Right cardiac atrium (tissue), 5 donors: ENCODE measurements at regions not wholly inside any gene's neighbourhood (a gene's known extent, or its start where the extent isn't known, plus 50 kb on each side); places are given as distances from the start of the nearest gene placed in this dataset.

ENCODE experiments used
- ATAC-seq, 2 donors: fragments of 200-7000 bp; cut with Tn5 transposase; one replicate each; pipeline versions ENCODE4 v1.8.0 to v1.9.1; 2020; ENCODE audit warnings: moderate library complexity in 2 of 2, mild to moderate bottlenecking in 1 of 2
- DNase-seq, 3 donors: peaks; one replicate each; pipeline ENCODE4 v3.0.0-alpha.2; 2020
- H3K27ac ChIP-seq: one replicate; pipeline ENCODE4 v1.5.1; 2013; ENCODE audit warnings: mild to moderate bottlenecking, low read length, control low read depth, moderate library complexity
- H3K27me3 ChIP-seq: one replicate; pipeline ENCODE4 v1.6.1; 2013; ENCODE audit not compliant: control insufficient read depth, insufficient read depth
- H3K4me1 ChIP-seq: one replicate; pipeline ENCODE4 v1.6.1; 2013; ENCODE audit warnings: low read length; ENCODE audit not compliant: control insufficient read depth, insufficient read depth
- H3K4me3 ChIP-seq: one replicate; pipeline ENCODE4 v1.5.1; 2013; ENCODE audit warnings: low read length, control low read depth
- H3K9me3 ChIP-seq: one replicate; pipeline ENCODE4 v1.6.1; 2013; ENCODE audit warnings: low read length; ENCODE audit not compliant: control insufficient read depth
- whole genome bisulfite sequencing: extraction: QIAGEN DNeasy Blood & Tissue Kit; methylation state at CpG from one replicate; pipeline ENCODE4 v1.1.7; 2013; 5-methylcytosine and 5-hydroxymethylcytosine counted together
- intact Hi-C, 4 donors: fragments of 100-400 bp; cut with DNase I; formaldehyde crosslinking; loops; one replicate each; pipeline versions ENCODE4 v1.11.0 to v1.14.0; 2022 to 2023
- donor health status: healthy with polysubstance abuse.
- donor health status: DM: no; HTN: yes; CAD: no.
- donor health status: DM: no; HTN: no; CAD: no.
- donor health status: DM: no; HTN: yes; CAD: no; lungs with severe emphysema.
- donor health status: DM: yes; HTN: yes; CAD: no.

DNA sequence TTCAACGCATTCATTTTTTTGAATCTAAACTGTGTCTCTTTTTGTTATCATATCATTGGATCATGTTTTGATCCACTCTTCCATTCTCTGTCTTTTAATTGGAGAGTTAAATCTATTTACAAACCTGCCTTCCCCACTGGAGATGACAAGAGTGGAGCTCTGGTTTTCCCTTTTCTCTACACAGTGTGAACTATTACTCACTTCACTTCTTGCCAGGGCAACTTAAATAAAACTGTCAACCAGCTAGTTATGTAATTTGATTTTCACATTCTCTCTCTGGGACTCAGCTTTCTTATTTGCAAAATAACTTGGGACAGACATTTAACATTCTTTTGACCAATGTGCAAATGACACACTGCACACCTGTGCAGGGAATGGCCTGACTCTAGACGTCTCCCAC lies 230.8 kb upstream of the CST7 start:
- WGBS = 85% methylated on average over 2 of the region's 2 CpGs
- ATAC-seq (no peak), DNase-seq (no peak)
- Histone ChIP-seq H3K27ac (no peak overlapping the region), H3K9me3 (no peaks in the 10 kb centered on the region), H3K4me3 (no peak overlapping the region), H3K4me1 (peaks cover 2% of the 10 kb centered on the region), H3K27me3 (no peaks in the 10 kb centered on the region)
- intact Hi-C loops = no loop called here

- no peaks in the 10 kb centered on the region for H3K9me3 ChIP-seq
- ATAC-seq (no peak), DNase-seq (no peak)
- H3K4me1 ChIP-seq = peaks cover 2% of the 10 kb centered on the region
- H3K4me3 ChIP-seq = no peak overlapping the region
- H3K27ac ChIP-seq = no peak overlapping the region
- WGBS = 85% methylated on average over 1 of the region's 1 CpG
- H3K27me3 ChIP-seq = no peaks in the 10 kb centered on the region
- intact Hi-C loops = no loop called here
Measured at GRCh38 chr20:24718696-24719095, 230.4 kb upstream of the CST7 start.

DNA sequence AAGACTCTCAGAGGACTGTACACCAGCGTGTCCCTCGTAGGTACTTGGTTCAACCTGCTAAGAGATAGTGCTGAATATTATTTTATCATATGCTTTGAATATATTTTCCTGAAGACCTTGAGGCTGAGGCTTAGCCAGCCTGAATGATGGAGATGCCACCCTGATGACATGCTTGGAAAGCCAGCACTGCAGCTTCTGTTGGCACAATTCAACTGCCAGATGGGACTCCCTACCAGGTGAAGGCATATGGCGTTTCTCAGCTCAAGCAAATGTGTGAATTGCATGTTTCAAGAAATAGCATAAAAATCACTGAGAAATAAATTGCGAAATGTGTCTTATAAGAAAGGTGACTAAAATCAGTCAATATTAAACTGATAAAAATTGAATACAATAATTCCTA lies 228.1 kb upstream of the CST7 start:
- Histone ChIP-seq H3K4me3 (no peak overlapping the region), H3K27ac (no peak overlapping the region), H3K4me1 (peaks cover 2% of the 10 kb centered on the region), H3K9me3 (no peaks in the 10 kb centered on the region), H3K27me3 (no peaks in the 10 kb centered on the region)
- 94% methylated on average over 4 of the region's 4 CpGs for WGBS
- intact Hi-C loops = no loop called here
- ATAC-seq (no peak), DNase-seq (no peak)

DNA sequence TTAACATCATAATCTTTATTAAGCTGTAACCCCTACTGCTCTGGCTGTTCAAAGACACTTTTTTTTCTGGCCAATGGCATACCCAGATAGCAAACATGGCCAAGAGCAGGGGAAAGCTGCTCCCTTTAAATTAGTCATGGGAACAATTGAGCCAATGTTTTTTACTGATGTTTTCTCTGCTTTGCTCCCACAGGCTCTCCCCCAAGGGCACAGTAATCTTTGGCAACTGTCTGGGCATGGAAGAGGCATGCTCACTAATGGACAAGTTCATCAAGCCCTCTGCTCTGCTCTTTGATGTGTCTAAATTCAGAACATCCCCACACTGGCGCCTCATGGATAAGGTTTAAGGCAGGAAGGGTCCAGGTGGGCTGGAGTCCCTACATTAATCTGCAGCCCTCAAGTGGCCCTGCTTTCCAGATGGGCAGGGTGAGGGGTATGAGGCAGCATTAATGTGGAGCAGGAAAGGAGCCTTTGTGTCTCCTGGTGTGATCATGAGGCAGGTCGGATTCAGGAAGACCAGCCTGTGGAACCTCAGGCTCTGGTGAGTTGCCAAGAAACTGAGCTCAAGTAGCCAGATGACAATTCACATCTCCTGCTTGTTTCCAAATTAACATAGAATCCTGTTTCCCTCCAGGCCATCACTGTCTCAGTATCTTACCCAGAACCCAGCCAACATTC lies 227.0 kb upstream of the CST7 start:
- 65% methylated on average over 2 of the region's 2 CpGs for WGBS
- Histone ChIP-seq H3K9me3 (no peaks in the 10 kb centered on the region), H3K4me1 (peaks cover 2% of the 10 kb centered on the region), H3K27ac (no peak overlapping the region), H3K27me3 (no peaks in the 10 kb centered on the region), H3K4me3 (no peak overlapping the region)
- DNase-seq (no peak), ATAC-seq (no peak)
- intact Hi-C loops = no loop called here

DNA sequence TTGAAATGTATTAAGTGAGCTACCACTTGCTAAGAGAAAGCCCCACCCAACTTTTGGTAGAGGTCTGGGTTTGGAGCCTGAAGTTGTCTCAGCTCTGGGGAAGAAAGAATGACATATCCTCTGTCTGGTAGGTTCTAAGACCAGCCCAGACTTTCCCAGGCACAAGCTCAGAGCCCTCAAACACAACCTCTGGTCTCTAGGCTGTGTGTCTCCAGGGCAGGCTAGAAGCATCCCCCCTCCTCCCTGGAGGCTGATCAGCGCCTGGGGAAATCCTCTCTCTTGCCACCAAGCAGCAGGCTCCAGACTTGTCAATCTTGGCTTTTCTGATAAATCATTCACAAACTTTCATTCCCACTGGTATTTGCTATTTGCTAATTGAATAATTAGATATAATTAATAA lies 226.5 kb upstream of the CST7 start:
- Histone ChIP-seq H3K9me3 (no peaks in the 10 kb centered on the region), H3K4me3 (no peak overlapping the region), H3K4me1 (peaks cover 2% of the 10 kb centered on the region), H3K27ac (no peak overlapping the region), H3K27me3 (no peaks in the 10 kb centered on the region)
- ATAC-seq (no peak), DNase-seq (no peak)
- intact Hi-C loops = no loop called here
- 89% methylated on average over 1 of the region's 1 CpG for WGBS

DNA sequence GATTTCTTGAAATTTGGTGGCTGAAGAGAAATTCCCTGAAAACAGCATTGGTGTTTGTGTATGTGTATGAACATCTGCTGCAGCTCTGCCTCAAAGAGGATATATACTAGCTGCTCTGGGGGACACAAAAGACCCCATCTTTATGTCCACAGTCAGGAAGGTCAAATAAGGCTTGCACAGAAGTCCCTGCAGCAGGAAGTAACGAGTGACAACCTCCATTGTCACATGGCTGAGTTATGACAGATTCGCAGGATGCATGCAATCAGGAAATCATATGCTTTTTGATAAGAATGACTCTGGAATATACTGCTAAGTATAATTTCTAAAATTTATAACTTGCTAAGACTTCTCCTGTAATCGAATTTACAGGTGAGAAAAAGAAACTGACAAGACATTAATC lies 225.9 kb upstream of the CST7 start:
- no peak overlapping the region for H3K27ac ChIP-seq
- no peaks in the 10 kb centered on the region for H3K27me3 ChIP-seq
- intact Hi-C loops = no loop called here
- H3K4me3 ChIP-seq = no peak overlapping the region
- DNase-seq = no peak
- 36% methylated on average over 3 of the region's 3 CpGs for WGBS
- peaks cover 2% of the 10 kb centered on the region for H3K4me1 ChIP-seq
- ATAC-seq = no peak
- H3K9me3 ChIP-seq = no peaks in the 10 kb centered on the region

DNA sequence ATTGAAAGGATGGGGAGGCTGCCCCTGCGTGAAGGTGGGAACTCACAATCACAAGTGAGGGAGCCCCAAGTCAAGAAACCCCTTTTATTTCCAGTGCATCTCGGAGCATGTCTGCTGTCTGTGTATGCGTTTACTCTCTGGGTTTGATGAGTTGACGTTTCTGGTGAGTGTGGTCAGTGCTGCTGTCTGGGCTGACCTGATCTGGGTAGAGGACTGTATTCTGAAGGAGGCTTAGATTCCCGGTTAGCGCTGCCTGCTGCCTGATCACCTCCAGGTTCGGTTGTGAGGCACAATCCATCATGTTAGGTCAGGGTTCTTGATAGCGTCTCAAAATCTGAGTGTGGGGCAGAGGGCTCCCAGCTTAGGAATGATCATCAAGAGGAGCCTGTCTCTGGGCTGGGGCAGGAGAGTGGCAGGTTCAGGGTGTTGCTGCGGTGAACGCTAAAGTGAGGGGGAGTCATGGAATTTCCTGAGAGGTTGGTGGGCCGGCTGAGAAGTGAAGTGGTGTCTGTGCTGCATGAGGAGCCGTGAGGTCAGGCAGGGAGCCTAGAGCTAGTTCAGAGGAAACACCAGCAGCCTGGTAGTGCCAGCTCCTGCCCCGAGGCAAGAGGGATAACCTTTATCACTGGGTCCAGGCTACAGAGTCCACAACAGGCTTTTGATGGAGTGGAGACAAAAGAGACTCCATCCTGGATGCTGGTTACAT lies 225.3 kb upstream of the CST7 start:
- H3K9me3 ChIP-seq = no peaks in the 10 kb centered on the region
- intact Hi-C loops = no loop called here
- H3K27ac ChIP-seq = no peak overlapping the region
- ATAC-seq = no peak
- 37% methylated on average over 13 of the region's 13 CpGs for WGBS
- H3K4me3 ChIP-seq = no peak overlapping the region
- DNase-seq = no peak
- H3K4me1 ChIP-seq = peaks cover 2% of the 10 kb centered on the region
- H3K27me3 ChIP-seq = no peaks in the 10 kb centered on the region

- Histone ChIP-seq H3K27me3 (no peaks in the 10 kb centered on the region), H3K4me1 (peaks cover 2% of the 10 kb centered on the region), H3K27ac (no peak overlapping the region), H3K9me3 (no peaks in the 10 kb centered on the region), H3K4me3 (no peak overlapping the region)
- 95% methylated on average over 5 of the region's 5 CpGs for WGBS
- intact Hi-C loops = no loop called here
- ATAC-seq (no peak), DNase-seq (no peak)
Measured at GRCh38 chr20:24724982-24725533, 224.0 kb upstream of the CST7 start.

DNA sequence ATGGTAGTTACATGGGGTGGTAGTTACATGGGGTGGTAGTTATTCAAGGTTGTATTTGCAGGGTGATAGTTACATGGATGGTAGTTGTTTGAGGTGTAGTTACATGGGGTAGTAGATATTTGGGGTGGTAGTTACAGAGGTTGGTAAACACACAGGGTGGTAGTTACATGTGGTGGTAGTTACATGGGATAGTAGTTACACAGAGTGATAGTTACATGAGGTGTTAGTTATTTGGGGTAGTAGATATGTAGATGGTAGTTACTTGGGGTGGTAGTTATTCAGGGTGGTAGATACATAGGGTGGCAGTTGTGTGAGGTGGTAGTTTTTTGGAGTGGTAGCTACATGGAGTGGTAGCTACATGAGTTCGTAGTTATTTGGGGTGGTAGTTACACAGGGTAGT lies 221.3 kb upstream of the CST7 start:
- H3K4me3 ChIP-seq = no peak overlapping the region
- WGBS = 98% methylated on average over 1 of the region's 1 CpG
- no peaks in the 10 kb centered on the region for H3K9me3 ChIP-seq
- intact Hi-C loops = no loop called here
- no peak for ATAC-seq
- H3K27ac ChIP-seq = no peak overlapping the region
- no peaks in the 10 kb centered on the region for H3K27me3 ChIP-seq
- no peaks in the 10 kb centered on the region for H3K4me1 ChIP-seq
- no peak for DNase-seq

GRCh38 chr20:24729896-24730605 lies 219.0 kb upstream of the CST7 start:
- intact Hi-C loops = no loop called here
- H3K4me1 ChIP-seq = no peaks in the 10 kb centered on the region
- no peaks in the 10 kb centered on the region for H3K27me3 ChIP-seq
- no peak overlapping the region for H3K4me3 ChIP-seq
- WGBS = 95% methylated on average over 17 of the region's 17 CpGs
- H3K9me3 ChIP-seq = no peaks in the 10 kb centered on the region
- DNase-seq (no peak), ATAC-seq (no peak)
- H3K27ac ChIP-seq = no peak overlapping the region

DNA sequence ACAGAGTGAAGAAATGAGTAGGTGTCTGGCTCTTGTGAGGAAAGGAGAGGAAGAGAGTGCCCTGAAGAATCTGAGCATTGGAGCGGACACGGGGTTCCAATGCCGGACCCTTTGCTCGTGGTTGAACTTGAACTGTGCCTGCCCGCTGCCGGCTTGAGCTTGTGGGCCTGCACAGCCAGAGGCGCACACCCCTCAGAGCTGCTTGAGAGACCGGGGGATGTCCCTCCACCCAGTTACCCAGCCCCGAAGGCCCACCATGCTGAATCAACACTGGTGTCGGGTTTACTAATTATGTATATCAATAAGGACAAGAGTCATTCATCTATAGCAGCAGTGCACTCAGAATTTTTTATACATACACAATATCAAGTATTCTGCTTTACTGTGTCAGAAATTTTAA lies 218.3 kb upstream of the CST7 start:
- DNase-seq = no peak
- no peak for ATAC-seq
- H3K4me1 ChIP-seq = no peaks in the 10 kb centered on the region
- H3K27ac ChIP-seq = no peak overlapping the region
- H3K4me3 ChIP-seq = no peak overlapping the region
- intact Hi-C loops = no loop called here
- H3K9me3 ChIP-seq = no peaks in the 10 kb centered on the region
- 91% methylated on average over 10 of the region's 10 CpGs for WGBS
- no peaks in the 10 kb centered on the region for H3K27me3 ChIP-seq
